C4-2B (cell line): ENCODE measurements at regions not wholly inside any gene's neighbourhood (a gene's known extent, or its start where the extent isn't known, plus 50 kb on each side); places are given as distances from the start of the nearest gene placed in this dataset.

ENCODE experiments used
- ZFX ChIP-seq: fragments of 450-650 bp; IDR thresholded peaks from 2 replicates; pipeline ENCODE4 v1.6.1; 2017
- TF ChIP-seq, protein P1 (sequence below): fragments of 450-650 bp; conservative IDR thresholded peaks from 2 replicates; pipeline ENCODE4 v1.5.1; 2017; ENCODE audit warnings: mild to moderate bottlenecking

DNA sequence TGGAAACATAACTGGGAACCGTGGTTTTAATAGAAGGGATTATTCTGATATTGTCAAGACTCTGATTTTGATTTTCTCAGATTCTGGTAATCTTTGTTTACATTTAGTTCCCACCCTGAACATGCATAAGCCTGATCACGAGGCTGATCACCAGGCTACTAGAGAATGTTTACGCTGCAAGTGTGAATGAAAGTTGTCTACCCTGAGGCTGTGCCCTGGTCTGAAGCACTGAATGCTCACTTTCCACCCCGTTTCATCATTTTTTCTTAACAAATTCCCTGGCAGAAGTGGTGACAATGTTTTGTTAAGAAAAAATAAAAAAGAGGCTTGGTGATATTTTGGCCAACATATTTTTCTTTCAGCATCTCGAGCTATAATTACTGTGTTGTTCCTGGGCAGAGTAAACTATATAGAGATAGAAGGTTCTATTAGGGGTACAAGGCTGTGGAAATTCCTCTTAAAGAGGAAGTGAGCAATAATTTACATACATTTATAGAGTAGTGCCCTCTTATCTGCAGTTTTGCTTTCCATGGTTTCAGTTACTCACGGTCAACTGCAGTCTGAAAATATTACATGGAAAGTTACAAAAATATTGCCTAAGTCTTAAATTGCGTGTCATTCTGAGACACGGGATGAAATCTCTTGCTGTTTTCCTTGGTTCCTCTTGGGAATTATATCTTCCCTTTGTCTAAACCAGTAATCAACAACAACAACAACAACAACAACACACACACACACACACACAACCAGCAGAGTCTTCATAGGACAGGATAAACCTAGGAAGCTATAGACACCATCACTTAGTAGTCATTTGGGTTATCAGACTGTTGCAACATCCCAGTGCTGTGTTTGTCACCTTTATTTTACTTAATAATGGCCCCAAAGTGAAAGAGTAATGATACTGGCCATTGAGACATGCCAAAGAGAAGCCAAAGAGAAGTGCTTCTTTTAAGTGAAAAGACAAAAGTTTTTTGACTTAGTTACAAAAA lies 566.6 kb upstream of the CITED2 start:
- TF ChIP-seq, protein P1, sequence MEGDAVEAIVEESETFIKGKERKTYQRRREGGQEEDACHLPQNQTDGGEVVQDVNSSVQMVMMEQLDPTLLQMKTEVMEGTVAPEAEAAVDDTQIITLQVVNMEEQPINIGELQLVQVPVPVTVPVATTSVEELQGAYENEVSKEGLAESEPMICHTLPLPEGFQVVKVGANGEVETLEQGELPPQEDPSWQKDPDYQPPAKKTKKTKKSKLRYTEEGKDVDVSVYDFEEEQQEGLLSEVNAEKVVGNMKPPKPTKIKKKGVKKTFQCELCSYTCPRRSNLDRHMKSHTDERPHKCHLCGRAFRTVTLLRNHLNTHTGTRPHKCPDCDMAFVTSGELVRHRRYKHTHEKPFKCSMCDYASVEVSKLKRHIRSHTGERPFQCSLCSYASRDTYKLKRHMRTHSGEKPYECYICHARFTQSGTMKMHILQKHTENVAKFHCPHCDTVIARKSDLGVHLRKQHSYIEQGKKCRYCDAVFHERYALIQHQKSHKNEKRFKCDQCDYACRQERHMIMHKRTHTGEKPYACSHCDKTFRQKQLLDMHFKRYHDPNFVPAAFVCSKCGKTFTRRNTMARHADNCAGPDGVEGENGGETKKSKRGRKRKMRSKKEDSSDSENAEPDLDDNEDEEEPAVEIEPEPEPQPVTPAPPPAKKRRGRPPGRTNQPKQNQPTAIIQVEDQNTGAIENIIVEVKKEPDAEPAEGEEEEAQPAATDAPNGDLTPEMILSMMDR = no peak
- TF ChIP-seq ZFX = no peak
